GM23338 (cell line): ENCODE measurements at regions not wholly inside any gene's neighbourhood (a gene's known extent, or its start where the extent isn't known, plus 50 kb on each side); places are given as distances from the start of the nearest gene placed in this dataset.

Experiments
- ATAC-seq: fragments of 200-7000 bp; cut with Tn5 transposase; 3 replicates; pipeline ENCODE4 v1.9.1; 2020
- DNase-seq: peaks from one replicate; pipeline ENCODE4 v3.0.0-alpha.2; 2015; ENCODE audit warnings: low spot score
- H2AFZ ChIP-seq: fragments of 200-600 bp; sonication (generic); 2 replicates; pipeline ENCODE4 v1.8.0; 2016; ENCODE audit warnings: antibody characterized with exemption, mild to moderate bottlenecking, moderate library complexity
- H3F3A ChIP-seq: fragments of 200-600 bp; sonication (generic); replicated peaks from 2 replicates; pipeline ENCODE4 v1.8.0; 2017; ENCODE audit warnings: antibody characterized with exemption, mixed run types, low read depth
- H3K27ac ChIP-seq: fragments of 200-600 bp; sonication (generic); 2 replicates; pipeline ENCODE4 v1.6.1; 2016; ENCODE audit warnings: low read depth
- H3K27me3 ChIP-seq: fragments of 200-600 bp; sonication (generic); 2 replicates; pipeline ENCODE4 v1.8.0; 2016; ENCODE audit warnings: mild to moderate bottlenecking, mixed run types, moderate library complexity; ENCODE audit not compliant: insufficient read depth
- H3K36me3 ChIP-seq: fragments of 200-600 bp; sonication (generic); 2 replicates; pipeline ENCODE4 v1.8.0; 2016; ENCODE audit warnings: mild to moderate bottlenecking; ENCODE audit not compliant: insufficient read depth
- H3K4me1 ChIP-seq: fragments of 200-600 bp; sonication (generic); 2 replicates; pipeline ENCODE4 v1.8.0; 2016; ENCODE audit warnings: mild to moderate bottlenecking, moderate library complexity; ENCODE audit not compliant: insufficient read depth
- H3K4me2 ChIP-seq: fragments of 200-600 bp; sonication (generic); 2 replicates; pipeline ENCODE4 v1.7.1; 2017; ENCODE audit warnings: mixed run types
- H3K4me3 ChIP-seq: fragments of 200-600 bp; sonication (generic); 2 replicates; pipeline ENCODE4 v1.6.1; 2016; ENCODE audit warnings: mixed run types
- H3K79me2 ChIP-seq: fragments of 200-600 bp; sonication (generic); replicated peaks from 2 replicates; pipeline ENCODE4 v1.8.0; 2017; ENCODE audit warnings: mild to moderate bottlenecking; ENCODE audit not compliant: insufficient read depth
- H3K9me2 ChIP-seq: fragments of 200-600 bp; sonication (generic); 2 replicates; pipeline ENCODE4 v1.8.0; 2017; ENCODE audit not compliant: insufficient read depth
- H4K20me1 ChIP-seq: fragments of 200-600 bp; sonication (generic); replicated peaks from 2 replicates; pipeline ENCODE4 v1.8.0; 2017; ENCODE audit warnings: mild to moderate bottlenecking; ENCODE audit not compliant: insufficient read depth
- H3K27ac Mint-ChIP-seq: 2 replicates; pipeline ENCODE4 v1.8.0; 2020; ENCODE audit warnings: inconsistent platforms, mild to moderate bottlenecking, moderate library complexity, mixed read lengths
- H3K27me3 Mint-ChIP-seq: 3 replicates; pipeline ENCODE4 v1.8.0; 2022; ENCODE audit warnings: low read depth, mild to moderate bottlenecking, moderate library complexity, mixed read lengths, inconsistent platforms; ENCODE audit not compliant: insufficient read depth, poor library complexity
- H3K36me3 Mint-ChIP-seq: 3 replicates; pipeline ENCODE4 v1.8.0; 2021; ENCODE audit warnings: low read depth, mild to moderate bottlenecking, inconsistent platforms, moderate library complexity, mixed read lengths
- H3K4me1 Mint-ChIP-seq: 3 replicates; pipeline ENCODE4 v1.8.0; 2020; ENCODE audit warnings: mild to moderate bottlenecking, inconsistent platforms, mixed read lengths
- H3K4me3 Mint-ChIP-seq: 3 replicates; pipeline ENCODE4 v1.8.0; 2021; ENCODE audit warnings: moderate library complexity, mild to moderate bottlenecking, inconsistent platforms, mixed read lengths
- H3K9me3 Mint-ChIP-seq: 3 replicates; pipeline ENCODE4 v1.8.0; 2020; ENCODE audit warnings: moderate library complexity, mild to moderate bottlenecking, inconsistent platforms, mixed read lengths
- CREB1 ChIP-seq: fragments of 250-450 bp; sonication (Bioruptor Pico); IDR thresholded peaks from 2 replicates; pipeline ENCODE4 v1.5.0; 2020; ENCODE audit warnings: low read depth, mild to moderate bottlenecking, moderate library complexity
- CTCF ChIP-seq, 2 experiments: fragments of 200-600 bp in 1 of 2; sonication (generic) in 1 of 2; conservative IDR thresholded peaks; 2 replicates each; pipeline versions ENCODE4 v1.5.1 to v1.6.1; 2016 to 2017; ENCODE audit warnings: antibody characterized with exemption in 2 of 2, low read depth in 2 of 2, mild to moderate bottlenecking in 2 of 2, moderate library complexity in 1 of 2
- ETS1 ChIP-seq: IDR thresholded peaks from 2 replicates; pipeline ENCODE4 v1.6.1; 2016; ENCODE audit warnings: antibody characterized with exemption
- EZH2 ChIP-seq: fragments of 200-600 bp; sonication (generic); IDR thresholded peaks from one replicate; pipeline ENCODE4 v1.8.0; 2017; ENCODE audit warnings: antibody characterized with exemption, mild to moderate bottlenecking, low read depth; ENCODE audit not compliant: unreplicated experiment
- EZH2phosphoT487 ChIP-seq: fragments of 200-600 bp; sonication (generic); IDR thresholded peaks from one replicate; pipeline ENCODE4 v1.8.1; 2018; ENCODE audit warnings: antibody characterized with exemption; ENCODE audit not compliant: unreplicated experiment
- JUNB ChIP-seq: IDR thresholded peaks from one replicate; pipeline ENCODE4 v1.6.1; 2016; ENCODE audit warnings: antibody characterized with exemption; ENCODE audit not compliant: unreplicated experiment
- NANOG ChIP-seq: IDR thresholded peaks from 2 replicates; pipeline ENCODE4 v1.6.1; 2016; ENCODE audit warnings: antibody characterized with exemption, borderline replicate concordance
- POLR2AphosphoS5 ChIP-seq: IDR thresholded peaks from 2 replicates; pipeline ENCODE4 v1.6.1; 2016; ENCODE audit warnings: antibody characterized with exemption, low read depth
- REST ChIP-seq: IDR thresholded peaks from one replicate; pipeline ENCODE4 v1.6.1; 2018; ENCODE audit warnings: antibody characterized with exemption; ENCODE audit not compliant: unreplicated experiment
- STAT1 ChIP-seq: IDR thresholded peaks from one replicate; pipeline ENCODE4 v1.6.1; 2016; ENCODE audit warnings: antibody characterized with exemption; ENCODE audit not compliant: unreplicated experiment
- ZNF114 ChIP-seq: fragments of 250-450 bp; sonication (Bioruptor Pico); IDR thresholded peaks from 2 replicates; pipeline ENCODE4 v1.5.0; 2020; ENCODE audit warnings: mild to moderate bottlenecking, moderate library complexity
- ZNF331 ChIP-seq: fragments of 250-450 bp; sonication (Bioruptor Pico); IDR thresholded peaks from 2 replicates; pipeline ENCODE4 v1.5.0; 2020; ENCODE audit warnings: low read depth, mild to moderate bottlenecking, moderate library complexity
- ZNF462 ChIP-seq: fragments of 250-450 bp; sonication (Bioruptor Pico); IDR thresholded peaks from 2 replicates; pipeline ENCODE4 v1.5.0; 2020; ENCODE audit warnings: mild to moderate bottlenecking, moderate library complexity

- H3K27me3 Mint-ChIP-seq: peaks cover 1% of the 10 kb centered on the region
- TF ChIP-seq NANOG (no peak), ZNF331 (CRISPR knock-in tag) (no peak), ZNF462 (CRISPR knock-in tag) (no peak), ZNF114 (CRISPR knock-in tag) (no peak), EZH2phosphoT487 (no peak), CREB1 (CRISPR knock-in tag) (no peak), CTCF (conservative IDR thresholded peaks at IDR 0.05; ENCODE audit: low read depth in 2 of 2) (no peak), ETS1 (no peak), JUNB (no peak), EZH2 (no peak), REST (no peak), POLR2AphosphoS5 (no peak), STAT1 (no peak)
Observed at GRCh38 chr5:98602534-98603112, 170.8 kb upstream of the RGMB start.

More at GRCh38 chr5:98602534-98603112, 170.8 kb upstream of the RGMB start:
- Histone ChIP-seq H3K36me3 (no peaks in the 10 kb centered on the region), H3K9me2 (no peaks in the 10 kb centered on the region), H3K4me1 (no peaks in the 10 kb centered on the region), H3K79me2 (no peaks in the 10 kb centered on the region), H3F3A (no peaks in the 10 kb centered on the region), H3K4me2 (no peak overlapping the region), H4K20me1 (no peaks in the 10 kb centered on the region), H3K27ac (no peak overlapping the region), H3K27me3 (no peaks in the 10 kb centered on the region), H3K4me3 (no peak overlapping the region), H2AFZ (no peak overlapping the region)
- H3K27ac Mint-ChIP-seq: no peak overlapping the region
- DNase-seq (no peak), ATAC-seq (no peak)
- peaks cover 19% of the 10 kb centered on the region for H3K9me3 Mint-ChIP-seq
- peaks cover 3% of the 10 kb centered on the region; the same call in 1 of the 3 replicates for H3K4me1 Mint-ChIP-seq
- no peak overlapping the region for H3K4me3 Mint-ChIP-seq
- H3K36me3 Mint-ChIP-seq: peaks cover 11% of the 10 kb centered on the region
